MCF 10A (cell line): ENCODE measurements at regions not wholly inside any gene's neighbourhood (a gene's known extent, or its start where the extent isn't known, plus 50 kb on each side); places are given as distances from the start of the nearest gene placed in this dataset.

Experiments
- BruUV-seq: library from RNA; stranded (reverse); fragments of 400-500 nt; replicated peaks from 2 replicates; lab custom pipeline; 2021; lab: Mats Ljungman, UMichigan
- CTCF ChIA-PET: fragments of 300-600 bp; sonication (Branson Sonifier 250); formaldehyde crosslinking; extraction: SDS; loops from one replicate; lab custom pipeline; 2021; ENCODE audit warnings: antibody characterized with exemption, inconsistent platforms; lab: Yijun Ruan, JAX
- POLR2A ChIA-PET: fragments of 300-600, 350-650 bp; sonication (Branson Sonifier 250); formaldehyde crosslinking; extraction: SDS; loops from one replicate; lab custom pipeline; 2020; ENCODE audit warnings: antibody characterized with exemption, inconsistent platforms; lab: Yijun Ruan, JAX
- DNase-seq: peaks from one replicate; pipeline ENCODE4 v3.0.0-alpha.2; 2018; ENCODE audit not compliant: unreplicated experiment
- H3K27ac Mint-ChIP-seq: one replicate; pipeline ENCODE4 v1.8.0; 2022; ENCODE audit warnings: mild to moderate bottlenecking, low read depth, mixed read lengths; ENCODE audit not compliant: unreplicated experiment
- H3K27me3 Mint-ChIP-seq: one replicate; pipeline ENCODE4 v1.8.0; 2022; ENCODE audit warnings: mixed read lengths; ENCODE audit not compliant: insufficient read depth, unreplicated experiment
- H3K36me3 Mint-ChIP-seq: one replicate; pipeline ENCODE4 v1.8.0; 2022; ENCODE audit warnings: mild to moderate bottlenecking, moderate library complexity, mixed read lengths; ENCODE audit not compliant: insufficient read depth, unreplicated experiment
- H3K4me1 Mint-ChIP-seq: one replicate; pipeline ENCODE4 v1.8.0; 2022; ENCODE audit warnings: mixed read lengths; ENCODE audit not compliant: insufficient read depth, unreplicated experiment
- H3K4me3 Mint-ChIP-seq: one replicate; pipeline ENCODE4 v1.8.0; 2022; ENCODE audit warnings: mild to moderate bottlenecking, moderate library complexity, mixed read lengths; ENCODE audit not compliant: unreplicated experiment
- H3K9me3 Mint-ChIP-seq: one replicate; pipeline ENCODE4 v1.8.0; 2022; ENCODE audit warnings: mixed read lengths; ENCODE audit not compliant: unreplicated experiment
- CTCF ChIP-seq: fragments of 200-600 bp; IDR thresholded peaks from one replicate; pipeline ENCODE4 v1.8.0; 2022; ENCODE audit warnings: antibody characterized with exemption, mild to moderate bottlenecking; ENCODE audit not compliant: unreplicated experiment
- intact Hi-C: fragments of 100-400 bp; cut with micrococcal nuclease; formaldehyde crosslinking; loops from 2 replicates; pipeline ENCODE4 v1.14.1; 2022

- intact Hi-C loops = no loop called here
- POLR2A ChIA-PET = no interaction called here
- no peak overlapping the region for H3K27ac Mint-ChIP-seq
- peaks cover 9% of the 10 kb centered on the region for H3K9me3 Mint-ChIP-seq
- no peak for TF ChIP-seq CTCF
- no TSS peak for BruUV-seq
- DNase-seq = no peak
- H3K27me3 Mint-ChIP-seq = no peaks in the 10 kb centered on the region
- no peak overlapping the region for H3K4me3 Mint-ChIP-seq
- CTCF ChIA-PET = no interaction called here
- no peaks in the 10 kb centered on the region for H3K36me3 Mint-ChIP-seq
- no peaks in the 10 kb centered on the region for H3K4me1 Mint-ChIP-seq
These were observed 340.3 kb downstream of the FOXL1 start for GRCh38 chr16:86918637-86919036.

GRCh38 chr16:86919078-86919477, 340.7 kb downstream of the FOXL1 start:
- Mint-ChIP-seq H3K36me3 (no peaks in the 10 kb centered on the region), H3K4me1 (no peaks in the 10 kb centered on the region), H3K9me3 (peaks cover 9% of the 10 kb centered on the region), H3K27me3 (no peaks in the 10 kb centered on the region), H3K27ac (no peak overlapping the region), H3K4me3 (no peak overlapping the region)
- TF ChIP-seq CTCF = no peak
- ChIA-PET POLR2A (no interaction called here), CTCF (no interaction called here)
- no TSS peak for BruUV-seq
- intact Hi-C loops = no loop called here
- DNase-seq = no peak

GRCh38 chr16:86919578-86920305, 341.4 kb downstream of the FOXL1 start:
- ChIA-PET CTCF (no interaction called here), POLR2A (no interaction called here)
- Mint-ChIP-seq H3K36me3 (no peaks in the 10 kb centered on the region), H3K27me3 (no peaks in the 10 kb centered on the region), H3K4me3 (no peak overlapping the region), H3K27ac (no peak overlapping the region), H3K9me3 (peaks cover 9% of the 10 kb centered on the region), H3K4me1 (peaks cover 4% of the 10 kb centered on the region)
- TF ChIP-seq CTCF = no peak
- intact Hi-C loops = no loop called here
- no TSS peak for BruUV-seq
- no peak for DNase-seq

- DNase-seq = no peak
- TF ChIP-seq CTCF = no peak
- no TSS peak for BruUV-seq
- H3K4me3 Mint-ChIP-seq = no peak overlapping the region
- H3K4me1 Mint-ChIP-seq = peaks cover 8% of the 10 kb centered on the region
- CTCF ChIA-PET = no interaction called here
- intact Hi-C loops = no loop called here
- H3K27ac Mint-ChIP-seq = no peak overlapping the region
- peaks cover 9% of the 10 kb centered on the region for H3K9me3 Mint-ChIP-seq
- no peaks in the 10 kb centered on the region for H3K27me3 Mint-ChIP-seq
- POLR2A ChIA-PET = interaction anchor here (0.9 kb wide), 1 partner anchor 45 kb away, joined by 3 read pairs; no protein-coding TSS in a partner anchor
- H3K36me3 Mint-ChIP-seq = no peaks in the 10 kb centered on the region
These were observed 342.9 kb downstream of the FOXL1 start for GRCh38 chr16:86921289-86921688.
